Large intestine (tissue), 3 donors: ENCODE measurements at regions not wholly inside any gene's neighbourhood (a gene's known extent, or its start where the extent isn't known, plus 50 kb on each side); places are given as distances from the start of the nearest gene placed in this dataset.

ENCODE experiments used
- DNase-seq, 2 donors: peaks; one replicate each; pipeline versions ENCODE4 v3.0.0 to v3.0.0-alpha.2; 2013
- H3K27ac ChIP-seq: one replicate; pipeline ENCODE4 v1.5.1; 2013; ENCODE audit warnings: low read length
- H3K27me3 ChIP-seq: 2 replicates; pipeline ENCODE4 v1.6.1; 2013; ENCODE audit warnings: low read length; ENCODE audit not compliant: control insufficient read depth, insufficient read depth
- H3K36me3 ChIP-seq: 2 replicates; pipeline ENCODE4 v1.6.1; 2013; ENCODE audit warnings: low read length; ENCODE audit not compliant: control insufficient read depth, insufficient read depth
- H3K4me1 ChIP-seq: one replicate; pipeline ENCODE4 v1.6.1; 2013; ENCODE audit warnings: low read length; ENCODE audit not compliant: control insufficient read depth, insufficient read depth
- H3K4me3 ChIP-seq: one replicate; pipeline ENCODE4 v1.5.1; 2013; ENCODE audit warnings: low read length
- H3K9me3 ChIP-seq: one replicate; pipeline ENCODE4 v1.6.1; 2013; ENCODE audit warnings: mild to moderate bottlenecking, low read depth, low read length, moderate library complexity; ENCODE audit not compliant: control insufficient read depth
- WGBS: methylation state at CpG from one replicate; pipeline ENCODE4 v1.1.5; 2013; ENCODE audit warnings: low lambda C conversion rate; ENCODE audit not compliant: insufficient coverage; 5-methylcytosine and 5-hydroxymethylcytosine counted together

DNA sequence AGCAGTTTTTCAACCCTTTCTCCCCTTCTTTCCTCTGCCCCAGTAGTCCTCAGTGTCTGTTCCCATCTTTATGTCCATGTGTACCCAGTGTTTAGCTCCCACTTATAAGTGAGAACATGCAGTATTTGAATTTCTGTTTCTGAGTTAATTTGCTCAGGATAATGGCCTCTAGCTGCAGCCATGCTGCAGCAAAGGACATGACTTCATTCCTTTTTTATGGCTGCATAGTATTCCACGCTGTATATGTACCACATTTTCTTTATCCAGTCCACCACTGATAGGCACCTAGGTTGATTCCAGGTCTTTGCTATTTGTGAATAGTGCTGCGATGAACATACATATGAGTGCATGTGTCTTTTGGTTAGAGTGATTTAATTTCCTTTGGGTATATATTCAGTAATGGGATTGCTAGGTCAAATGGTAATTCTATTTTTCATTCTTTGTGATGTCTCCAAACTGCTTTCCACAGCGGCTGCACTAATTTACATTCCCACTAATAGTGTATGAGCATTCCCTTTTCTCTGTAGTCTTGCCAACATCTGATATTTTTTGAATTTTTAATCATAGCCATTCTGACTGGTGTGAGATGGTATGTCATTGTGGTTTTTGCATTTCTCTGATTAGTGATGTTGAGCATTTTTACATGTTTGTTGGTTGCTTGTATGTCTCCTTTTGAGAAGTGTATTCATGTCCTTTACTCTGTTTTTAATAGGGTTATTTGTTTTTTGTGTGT is 54.6 kb upstream of the ANK2 start:
- Histone ChIP-seq H3K9me3 (no peaks in the 10 kb centered on the region), H3K4me1 (no peaks in the 10 kb centered on the region), H3K27me3 (no peaks in the 10 kb centered on the region), H3K27ac (no peak overlapping the region), H3K4me3 (no peak overlapping the region), H3K36me3 (no peaks in the 10 kb centered on the region)
- no peak for DNase-seq
- no CpG with 5 or more reads among the region's 3 CpGs for WGBS
